SK-N-SH (cell line): ENCODE measurements at regions not wholly inside any gene's neighbourhood (a gene's known extent, or its start where the extent isn't known, plus 50 kb on each side); places are given as distances from the start of the nearest gene placed in this dataset.

Experiments used
- CTCF ChIA-PET: fragments of 300-600, 350-600 bp; formaldehyde crosslinking; extraction: SDS; loops from one replicate; lab custom pipeline; 2021; lab: Yijun Ruan, JAX
- POLR2A ChIA-PET: fragments of 350-600 bp; sonication (Branson Sonifier 250); formaldehyde crosslinking; extraction: SDS; loops from one replicate; lab custom pipeline; 2020; ENCODE audit warnings: antibody characterized with exemption, inconsistent platforms; lab: Yijun Ruan, JAX
- DNase-seq: peaks from one replicate; pipeline ENCODE4 v3.0.0; 2012
- H2AFZ ChIP-seq: fragments of 200-600 bp; sonication (generic); 2 replicates; pipeline ENCODE4 v1.8.1; 2016; ENCODE audit warnings: antibody characterized with exemption, mild to moderate bottlenecking, low read depth
- H3F3A ChIP-seq: fragments of 200-600 bp; sonication (generic); replicated peaks from 2 replicates; pipeline ENCODE3; 2016; ENCODE audit warnings: antibody characterized with exemption, mild to moderate bottlenecking; ENCODE audit not compliant: insufficient read depth
- H3K27ac ChIP-seq, 2 experiments: fragments of 200-500 bp in 1 of 2; fragments of 200-600 bp in 1 of 2; sonication (Bioruptor generic) in 1 of 2; sonication (generic), shearing (Covaris generic) in 1 of 2; 2 replicates each; pipeline versions ENCODE4 v1.5.1 to v1.6.1; 2014 to 2016; ENCODE audit warnings: low read depth in 2 of 2, inconsistent platforms in 1 of 2, low read length in 1 of 2, mild to moderate bottlenecking in 1 of 2, mixed read lengths in 1 of 2
- H3K27me3 ChIP-seq: fragments of 200-600 bp; sonication (generic), shearing (Covaris generic); 2 replicates; pipeline ENCODE4 v1.6.1; 2016; ENCODE audit warnings: mixed run types; ENCODE audit not compliant: insufficient read depth
- H3K36me3 ChIP-seq, 2 experiments: fragments of 200-500 bp in 1 of 2; fragments of 200-600 bp in 1 of 2; sonication (Bioruptor generic) in 1 of 2; sonication (generic) in 1 of 2; replicated peaks in 1 of 2; 2 replicates each; pipeline versions ENCODE3 to v1.5.1; 2014 to 2016; ENCODE audit warnings: low read length in 1 of 2, mild to moderate bottlenecking in 1 of 2; ENCODE audit not compliant: insufficient read depth in 2 of 2, control insufficient read depth in 1 of 2
- H3K4me1 ChIP-seq, 2 experiments: fragments of 200-500 bp in 1 of 2; fragments of 200-600 bp in 1 of 2; sonication (Bioruptor generic) in 1 of 2; sonication (generic), shearing (Covaris generic) in 1 of 2; 2 replicates each; pipeline versions ENCODE4 v1.5.1 to v1.6.1; 2014 to 2016; ENCODE audit warnings: low read depth in 1 of 2, low read length in 1 of 2, mixed run types in 1 of 2; ENCODE audit not compliant: insufficient read depth in 2 of 2, control insufficient read depth in 1 of 2
- H3K4me2 ChIP-seq: fragments of 200-600 bp; sonication (generic), shearing (Covaris generic); 2 replicates; pipeline ENCODE4 v1.6.1; 2017; ENCODE audit warnings: mixed run types
- H3K4me3 ChIP-seq, 2 experiments: fragments of 200-500 bp in 1 of 2; fragments of 200-600 bp in 1 of 2; sonication (Bioruptor generic) in 1 of 2; sonication (generic), shearing (Covaris generic) in 1 of 2; 2 replicates each; pipeline versions ENCODE4 v1.5.1 to v1.8.1; 2014 to 2016; ENCODE audit warnings: low read depth in 2 of 2, inconsistent platforms in 1 of 2, low read length in 1 of 2, mild to moderate bottlenecking in 1 of 2, mixed read lengths in 1 of 2, moderate library complexity in 1 of 2
- H3K79me2 ChIP-seq: fragments of 200-600 bp; sonication (generic); 2 replicates; pipeline ENCODE4 v1.8.1; 2017; ENCODE audit warnings: mild to moderate bottlenecking; ENCODE audit not compliant: insufficient read depth
- H3K9ac ChIP-seq: fragments of 200-600 bp; sonication (generic); 2 replicates; pipeline ENCODE4 v1.6.1; 2017; ENCODE audit warnings: mixed run types
- H3K9me2 ChIP-seq: fragments of 200-600 bp; sonication (generic); 2 replicates; pipeline ENCODE4 v1.6.1; 2017; ENCODE audit warnings: mixed run types
- H3K9me3 ChIP-seq: fragments of 200-600 bp; sonication (generic); 2 replicates; pipeline ENCODE4 v1.6.1; 2017; ENCODE audit warnings: mixed run types, mild to moderate bottlenecking, moderate library complexity
- H4K20me1 ChIP-seq: fragments of 200-600 bp; sonication (generic); 2 replicates; pipeline ENCODE4 v1.6.1; 2017; ENCODE audit warnings: mild to moderate bottlenecking, mixed run types; ENCODE audit not compliant: insufficient read depth
- CHD2 ChIP-seq: fragments of 150-350 bp; IDR thresholded peaks from 2 replicates; pipeline ENCODE4 v1.6.1; 2018; ENCODE audit warnings: low read length; ENCODE audit not compliant: partially characterized antibody
- ELF1 ChIP-seq: IDR thresholded peaks from 2 replicates; pipeline ENCODE4 v1.4.0; 2012
- EP300 ChIP-seq, 2 experiments: IDR thresholded peaks; 2 replicates each; pipeline versions ENCODE4 v1.4.0 to v1.6.1; 2012; ENCODE audit warnings: borderline replicate concordance in 1 of 2, low read depth in 1 of 2, low read length in 1 of 2
- FOSL2 ChIP-seq: IDR thresholded peaks from 2 replicates; pipeline ENCODE4 v1.4.0; 2012; ENCODE audit warnings: low read depth, mild to moderate bottlenecking, moderate library complexity, borderline replicate concordance
- FOXJ3 ChIP-seq: sonication (generic); formaldehyde crosslinking; IDR thresholded peaks from 2 replicates; pipeline ENCODE4 v1.5.1; 2020; ENCODE audit warnings: mild to moderate bottlenecking, missing genetic modification reagents
- FOXM1 ChIP-seq: IDR thresholded peaks from 2 replicates; pipeline ENCODE4 v1.4.0; 2012; ENCODE audit warnings: low read depth, mild to moderate bottlenecking
- GATA2 ChIP-seq: sonication (generic); formaldehyde crosslinking; IDR thresholded peaks from 2 replicates; pipeline ENCODE4 v1.5.0; 2020; ENCODE audit warnings: mild to moderate bottlenecking, missing genetic modification reagents
- MEF2A ChIP-seq: IDR thresholded peaks from 2 replicates; pipeline ENCODE4 v1.4.0; 2012; ENCODE audit warnings: low read depth, borderline replicate concordance
- MXI1 ChIP-seq: IDR thresholded peaks from 2 replicates; pipeline ENCODE4 v1.6.1; 2012; ENCODE audit warnings: mild to moderate bottlenecking, low read depth, low read length, improper control_type of control experiment
- NFIC ChIP-seq: IDR thresholded peaks from 2 replicates; pipeline ENCODE4 v1.4.0; 2012; ENCODE audit warnings: borderline replicate concordance
- RAD21 ChIP-seq: IDR thresholded peaks from 2 replicates; pipeline ENCODE4 v1.6.1; 2012; ENCODE audit warnings: mild to moderate bottlenecking, low read length
- RCOR1 ChIP-seq: fragments of 150-350 bp; IDR thresholded peaks from 2 replicates; pipeline ENCODE4 v1.6.1; 2017; ENCODE audit warnings: antibody characterized with exemption, low read length
- RFX5 ChIP-seq: IDR thresholded peaks from 2 replicates; pipeline ENCODE4 v1.6.1; 2012; ENCODE audit warnings: mild to moderate bottlenecking, improper control_type of control experiment, low read length
- RXRA ChIP-seq: IDR thresholded peaks from 2 replicates; pipeline ENCODE4 v1.4.0; 2012; ENCODE audit warnings: low read depth, mild to moderate bottlenecking, borderline replicate concordance
- SIN3A ChIP-seq: IDR thresholded peaks from 2 replicates; pipeline ENCODE4 v1.6.1; 2012; ENCODE audit warnings: low read depth, mild to moderate bottlenecking, low read length, moderate library complexity, borderline replicate concordance
- SMC3 ChIP-seq: IDR thresholded peaks from 2 replicates; pipeline ENCODE4 v1.6.1; 2012; ENCODE audit warnings: low read depth, low read length, improper control_type of control experiment
- TAF1 ChIP-seq: IDR thresholded peaks from 2 replicates; pipeline ENCODE4 v1.6.1; 2012; ENCODE audit warnings: low read depth, mild to moderate bottlenecking, low read length, moderate library complexity, borderline replicate concordance
- YY1 ChIP-seq: IDR thresholded peaks from 2 replicates; pipeline ENCODE4 v1.4.0; 2012; ENCODE audit warnings: low read depth, mild to moderate bottlenecking
- ZBTB33 ChIP-seq: IDR thresholded peaks from 2 replicates; pipeline ENCODE4 v1.4.0; 2012; ENCODE audit warnings: low read depth, borderline replicate concordance
- WGBS: methylation state at CpG from one replicate; pipeline ENCODE4 v1.1.6; 2017; ENCODE audit warnings: low lambda C conversion rate; 5-methylcytosine and 5-hydroxymethylcytosine counted together
- TF ChIP-seq, protein P1 (sequence below): fragments of 150-350 bp; IDR thresholded peaks from 2 replicates; pipeline ENCODE4 v1.6.1; 2016; ENCODE audit warnings: mild to moderate bottlenecking, low read depth, low read length
- TF ChIP-seq, protein P2 (sequence below): IDR thresholded peaks from 2 replicates; pipeline ENCODE4; 2012

DNA sequence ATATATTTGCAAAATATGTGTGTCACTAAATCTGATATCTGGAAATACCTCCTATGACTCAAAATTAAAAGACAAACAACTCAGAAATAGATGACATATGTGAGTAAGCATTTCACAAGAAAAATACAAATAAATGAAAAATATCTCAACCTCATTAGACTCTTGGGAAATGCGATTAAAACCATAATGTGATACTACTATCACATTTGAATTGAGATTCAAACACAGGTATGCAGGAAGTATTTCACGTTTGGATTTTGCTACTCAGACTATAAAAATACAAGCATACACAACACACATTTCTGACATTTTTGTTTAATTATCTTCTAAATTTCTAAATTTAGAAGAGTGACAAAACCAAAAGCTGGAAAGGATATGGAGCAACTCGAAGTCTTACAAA lies 811.9 kb upstream of the LRRC4C start:
- Histone ChIP-seq H3K4me3 (no peak overlapping the region), H3K27ac (no peak overlapping the region), H3K79me2 (no peaks in the 10 kb centered on the region), H3F3A (no peaks in the 10 kb centered on the region), H4K20me1 (no peaks in the 10 kb centered on the region), H3K9ac (no peak overlapping the region), H2AFZ (no peak overlapping the region), H3K27me3 (no peaks in the 10 kb centered on the region), H3K36me3 (no peaks in the 10 kb centered on the region)
- 17% methylated on average over 3 of the region's 3 CpGs for WGBS
- CTCF ChIA-PET, result no interaction called here
- DNase-seq, result no peak
- POLR2A ChIA-PET, result no interaction called here
- TF ChIP-seq EP300 (IDR thresholded peaks at IDR 0.05; ENCODE audit: borderline replicate concordance in 1 of 2, low read depth in 1 of 2, low read length in 1 of 2), result no peak
- no peak for TF ChIP-seq RAD21
- no peak for TF ChIP-seq MXI1
- TF ChIP-seq RCOR1, result no peak
- TF ChIP-seq SMC3, result no peak
- TF ChIP-seq, protein P1, sequence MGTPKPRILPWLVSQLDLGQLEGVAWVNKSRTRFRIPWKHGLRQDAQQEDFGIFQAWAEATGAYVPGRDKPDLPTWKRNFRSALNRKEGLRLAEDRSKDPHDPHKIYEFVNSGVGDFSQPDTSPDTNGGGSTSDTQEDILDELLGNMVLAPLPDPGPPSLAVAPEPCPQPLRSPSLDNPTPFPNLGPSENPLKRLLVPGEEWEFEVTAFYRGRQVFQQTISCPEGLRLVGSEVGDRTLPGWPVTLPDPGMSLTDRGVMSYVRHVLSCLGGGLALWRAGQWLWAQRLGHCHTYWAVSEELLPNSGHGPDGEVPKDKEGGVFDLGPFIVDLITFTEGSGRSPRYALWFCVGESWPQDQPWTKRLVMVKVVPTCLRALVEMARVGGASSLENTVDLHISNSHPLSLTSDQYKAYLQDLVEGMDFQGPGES, result no peak
- no peak for TF ChIP-seq TAF1
- TF ChIP-seq NFIC, result no peak
- TF ChIP-seq ELF1, result no peak
- TF ChIP-seq FOXJ3 (CRISPR knock-in tag), result no peak
- TF ChIP-seq, protein P2, sequence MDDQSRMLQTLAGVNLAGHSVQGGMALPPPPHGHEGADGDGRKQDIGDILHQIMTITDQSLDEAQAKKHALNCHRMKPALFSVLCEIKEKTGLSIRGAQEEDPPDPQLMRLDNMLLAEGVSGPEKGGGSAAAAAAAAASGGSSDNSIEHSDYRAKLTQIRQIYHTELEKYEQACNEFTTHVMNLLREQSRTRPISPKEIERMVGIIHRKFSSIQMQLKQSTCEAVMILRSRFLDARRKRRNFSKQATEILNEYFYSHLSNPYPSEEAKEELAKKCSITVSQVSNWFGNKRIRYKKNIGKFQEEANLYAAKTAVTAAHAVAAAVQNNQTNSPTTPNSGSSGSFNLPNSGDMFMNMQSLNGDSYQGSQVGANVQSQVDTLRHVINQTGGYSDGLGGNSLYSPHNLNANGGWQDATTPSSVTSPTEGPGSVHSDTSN, result no peak
- TF ChIP-seq CHD2, result no peak
- no peak for TF ChIP-seq FOXM1
- TF ChIP-seq RXRA, result no peak
- no peak for TF ChIP-seq RFX5
- no peak for TF ChIP-seq YY1
- TF ChIP-seq, all 33 proteins: peak for 0
- 0 out of 2 replicates have a peak, but pooled peaks cover 5% of the 10 kb centered on the region for H3K9me3 ChIP-seq
- no peaks in the 10 kb centered on the region for H3K9me2 ChIP-seq
- no peak overlapping the region for H3K4me2 ChIP-seq
- no peaks in the 10 kb centered on the region for H3K4me1 ChIP-seq

- Histone ChIP-seq H3K4me2 (no peak overlapping the region), H3K9me2 (no peaks in the 10 kb centered on the region), H3F3A (no peaks in the 10 kb centered on the region), H3K9ac (no peak overlapping the region), H3K9me3 (peaks cover 5% of the 10 kb centered on the region; the same call in 1 of the 2 replicates), H3K36me3 (no peaks in the 10 kb centered on the region), H3K4me3 (no peak overlapping the region), H3K27ac (no peak overlapping the region), H3K4me1 (no peaks in the 10 kb centered on the region), H2AFZ (no peak overlapping the region; the same call in 1 of the 2 replicates), H3K27me3 (no peaks in the 10 kb centered on the region), H3K79me2 (no peaks in the 10 kb centered on the region), H4K20me1 (no peaks in the 10 kb centered on the region)
- WGBS, result 26% methylated on average over 6 of the region's 6 CpGs
- DNase-seq, result no peak
- CTCF ChIA-PET, result no interaction called here
- POLR2A ChIA-PET, result no interaction called here
- no peak for TF ChIP-seq RAD21
- no peak for TF ChIP-seq RFX5
- TF ChIP-seq SIN3A, result no peak
- TF ChIP-seq FOSL2, result no peak
- TF ChIP-seq ZBTB33, result no peak
- no peak for TF ChIP-seq FOXM1
- TF ChIP-seq, protein P2, result no peak
- no peak for TF ChIP-seq TAF1
- no peak for TF ChIP-seq MEF2A
- TF ChIP-seq MXI1, result no peak
- TF ChIP-seq GATA2 (CRISPR knock-in tag), result no peak
Measured at GRCh38 chr11:42273977-42274376, 814.5 kb upstream of the LRRC4C start.
